PC-9 (cell line): ENCODE measurements at regions not wholly inside any gene's neighbourhood (a gene's known extent, or its start where the extent isn't known, plus 50 kb on each side); places are given as distances from the start of the nearest gene placed in this dataset.
A peak's percentile ranks its signal among the peaks of the same experiment; 100 is the strongest.

Experiments
- BruUV-seq: library from RNA; stranded (reverse); fragments of 400-500 nt; replicated peaks from 2 replicates; lab custom pipeline; 2021; lab: Mats Ljungman, UMichigan
- CTCF ChIA-PET: fragments of 300-600 bp; sonication (Branson Sonifier 250); formaldehyde crosslinking; loops from one replicate; lab custom pipeline; 2022; ENCODE audit warnings: antibody characterized with exemption; lab: Charles Lee
- POLR2A ChIA-PET: fragments of 300-600 bp; sonication (Branson Sonifier 250); formaldehyde crosslinking; loops from one replicate; lab custom pipeline; 2022; ENCODE audit warnings: antibody characterized with exemption; ENCODE audit not compliant: unreplicated experiment; lab: Charles Lee
- DNase-seq, 2 experiments: peaks; one replicate each; pipeline versions ENCODE4 v3.0.0 to v3.0.0-alpha.2; 2015 to 2022; ENCODE audit warnings: mixed read lengths in 1 of 2
- H2AFZ ChIP-seq: fragments of 200-600 bp; sonication (generic); 2 replicates; pipeline ENCODE4 v1.8.1; 2017; ENCODE audit warnings: antibody characterized with exemption
- H3F3A ChIP-seq: fragments of 200-600 bp; sonication (generic); 2 replicates; pipeline ENCODE4 v1.8.1; 2017; ENCODE audit warnings: antibody characterized with exemption, mild to moderate bottlenecking, low read depth; ENCODE audit not compliant: insufficient read depth
- H3K27ac ChIP-seq: fragments of 200-600 bp; sonication (generic); 2 replicates; pipeline ENCODE4 v1.6.1; 2016; ENCODE audit warnings: mixed run types
- H3K27me3 ChIP-seq: fragments of 200-600 bp; sonication (generic); 2 replicates; pipeline ENCODE4 v1.6.1; 2016; ENCODE audit warnings: low read depth, mixed run types; ENCODE audit not compliant: insufficient read depth
- H3K36me3 ChIP-seq: fragments of 200-600 bp; sonication (generic); 2 replicates; pipeline ENCODE4 v1.6.1; 2016; ENCODE audit warnings: low read depth, mixed run types
- H3K4me1 ChIP-seq: fragments of 200-600 bp; sonication (generic); replicated peaks from 2 replicates; pipeline ENCODE4 v1.6.1; 2016; ENCODE audit warnings: mixed run types; ENCODE audit not compliant: insufficient read depth
- H3K4me2 ChIP-seq: fragments of 200-600 bp; sonication (generic); 2 replicates; pipeline ENCODE4 v1.6.1; 2017; ENCODE audit warnings: mixed run types
- H3K4me3 ChIP-seq: fragments of 200-600 bp; sonication (generic); 2 replicates; pipeline ENCODE4 v1.6.1; 2016; ENCODE audit warnings: mixed run types
- H3K79me2 ChIP-seq: fragments of 200-600 bp; sonication (generic); 2 replicates; pipeline ENCODE4 v1.6.1; 2017; ENCODE audit warnings: low read depth, mixed run types
- H3K9me2 ChIP-seq: fragments of 200-600 bp; sonication (generic); 2 replicates; pipeline ENCODE4 v1.8.1; 2017; ENCODE audit warnings: mild to moderate bottlenecking; ENCODE audit not compliant: insufficient read depth
- H3K9me3 ChIP-seq: fragments of 200-600 bp; sonication (generic); 2 replicates; pipeline ENCODE4 v1.8.1; 2016; ENCODE audit warnings: low read depth; ENCODE audit not compliant: insufficient read depth
- H4K20me1 ChIP-seq: fragments of 200-600 bp; sonication (generic); 2 replicates; pipeline ENCODE4 v1.8.1; 2017; ENCODE audit not compliant: insufficient read depth
- EZH2 ChIP-seq: fragments of 200-600 bp; sonication (generic); IDR thresholded peaks from 2 replicates; pipeline ENCODE4 v1.8.0; 2017; ENCODE audit warnings: antibody characterized with exemption, low read depth
- intact Hi-C: fragments of 100-400 bp; cut with micrococcal nuclease; formaldehyde crosslinking; loops from one replicate; pipeline ENCODE4 v1.10.0; 2022; ENCODE audit not compliant: unreplicated experiment
- TF ChIP-seq, protein P1 (sequence below): fragments of 200-600 bp; sonication (generic); conservative IDR thresholded peaks from 2 replicates; pipeline ENCODE4 v1.6.1; 2017; ENCODE audit warnings: mixed run types, antibody characterized with exemption, mild to moderate bottlenecking, moderate library complexity

DNA sequence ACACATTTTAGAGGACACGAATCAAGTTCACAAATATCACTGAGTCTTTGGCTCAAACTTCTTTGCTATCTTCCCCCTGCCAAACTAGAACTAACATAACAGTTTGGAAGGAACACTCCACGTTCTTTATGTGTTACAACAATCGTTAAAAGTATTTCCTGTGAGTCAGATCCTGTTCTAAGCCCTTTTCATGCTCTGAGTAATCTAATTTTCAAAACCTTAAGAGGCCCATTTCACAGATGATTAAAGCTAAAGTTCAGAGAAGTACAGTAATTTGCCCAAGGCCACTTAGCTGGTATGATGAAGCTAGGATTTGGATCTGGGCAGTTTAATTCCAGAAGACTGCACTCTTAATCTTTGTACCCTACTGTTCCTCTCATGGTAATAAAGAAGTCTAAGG, 854.4 kb upstream of the INTU start:
- Histone ChIP-seq H2AFZ (no peak overlapping the region), H3K27me3 (no peaks in the 10 kb centered on the region), H3K4me3 (no peak overlapping the region), H3K9me2 (peaks cover 7% of the 10 kb centered on the region), H3F3A (no peaks in the 10 kb centered on the region), H3K36me3 (no peaks in the 10 kb centered on the region), H3K9me3 (0 out of 2 replicates have a peak, but pooled peaks cover 3% of the 10 kb centered on the region), H3K4me2 (no peak overlapping the region), H4K20me1 (no peaks in the 10 kb centered on the region), H3K27ac (no peak overlapping the region), H3K4me1 (no peaks in the 10 kb centered on the region), H3K79me2 (no peaks in the 10 kb centered on the region)
- TF ChIP-seq, protein P1, sequence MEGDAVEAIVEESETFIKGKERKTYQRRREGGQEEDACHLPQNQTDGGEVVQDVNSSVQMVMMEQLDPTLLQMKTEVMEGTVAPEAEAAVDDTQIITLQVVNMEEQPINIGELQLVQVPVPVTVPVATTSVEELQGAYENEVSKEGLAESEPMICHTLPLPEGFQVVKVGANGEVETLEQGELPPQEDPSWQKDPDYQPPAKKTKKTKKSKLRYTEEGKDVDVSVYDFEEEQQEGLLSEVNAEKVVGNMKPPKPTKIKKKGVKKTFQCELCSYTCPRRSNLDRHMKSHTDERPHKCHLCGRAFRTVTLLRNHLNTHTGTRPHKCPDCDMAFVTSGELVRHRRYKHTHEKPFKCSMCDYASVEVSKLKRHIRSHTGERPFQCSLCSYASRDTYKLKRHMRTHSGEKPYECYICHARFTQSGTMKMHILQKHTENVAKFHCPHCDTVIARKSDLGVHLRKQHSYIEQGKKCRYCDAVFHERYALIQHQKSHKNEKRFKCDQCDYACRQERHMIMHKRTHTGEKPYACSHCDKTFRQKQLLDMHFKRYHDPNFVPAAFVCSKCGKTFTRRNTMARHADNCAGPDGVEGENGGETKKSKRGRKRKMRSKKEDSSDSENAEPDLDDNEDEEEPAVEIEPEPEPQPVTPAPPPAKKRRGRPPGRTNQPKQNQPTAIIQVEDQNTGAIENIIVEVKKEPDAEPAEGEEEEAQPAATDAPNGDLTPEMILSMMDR, result no peak
- no peak for TF ChIP-seq EZH2
- DNase-seq, result no peak
- POLR2A ChIA-PET, result no interaction called here
- CTCF ChIA-PET, result no interaction called here
- no TSS peak for BruUV-seq
- intact Hi-C loops, result no loop called here

GRCh38 chr4:126779001-126779400, 853.8 kb upstream of the INTU start:
- intact Hi-C loops, result no loop called here
- CTCF ChIA-PET, result no interaction called here
- POLR2A ChIA-PET, result no interaction called here

DNA sequence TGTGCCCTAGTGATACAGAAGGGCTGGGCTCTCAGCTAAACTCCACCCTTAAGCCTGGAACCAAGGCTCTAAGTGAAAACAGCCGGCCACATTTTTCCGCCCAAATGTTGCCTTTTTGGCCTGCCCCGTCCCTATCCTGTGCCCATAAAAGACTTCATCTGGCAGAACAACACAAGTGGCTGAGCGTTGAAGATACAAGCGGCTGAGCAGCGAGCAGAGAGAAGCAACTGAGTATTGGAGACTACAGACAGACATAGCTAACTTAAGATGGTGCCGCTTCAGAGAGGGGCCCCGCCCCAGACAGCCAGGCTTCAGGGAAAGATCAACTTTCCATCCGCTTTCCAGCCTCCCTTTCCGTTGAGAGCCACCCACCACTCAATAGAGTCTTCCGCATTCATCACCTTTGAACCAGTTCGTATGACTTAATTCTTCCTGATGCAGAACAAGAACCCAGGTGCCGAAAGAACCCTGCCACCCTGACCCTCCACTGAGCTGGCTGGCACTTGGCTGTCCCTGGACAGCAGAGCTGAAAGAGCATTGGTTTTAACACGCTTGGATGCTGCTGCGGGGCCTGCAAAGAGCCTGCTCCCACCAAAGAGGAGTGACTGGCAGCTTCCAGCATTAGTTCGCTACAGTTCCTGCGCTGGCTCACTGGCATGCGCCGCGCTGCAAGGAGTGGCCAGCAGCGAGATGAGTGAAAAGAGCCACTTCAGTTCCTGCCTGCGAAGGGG, 853.2 kb upstream of the INTU start:
- Histone ChIP-seq H3K27ac (no peak overlapping the region), H2AFZ (peak overlapping the region; percentile 44; the same call in 1 of the 2 replicates), H3K9me3 (no peaks in the 10 kb centered on the region), H3K27me3 (no peaks in the 10 kb centered on the region), H3K4me3 (no peak overlapping the region), H3K36me3 (no peaks in the 10 kb centered on the region), H3K79me2 (no peaks in the 10 kb centered on the region), H3K4me1 (no peaks in the 10 kb centered on the region), H3K9me2 (peaks cover 7% of the 10 kb centered on the region), H3K4me2 (no peak overlapping the region), H3F3A (no peaks in the 10 kb centered on the region), H4K20me1 (no peaks in the 10 kb centered on the region)
- no TSS peak for BruUV-seq
- intact Hi-C loops, result no loop called here
- ChIA-PET CTCF (no interaction called here), POLR2A (no interaction called here)
- DNase-seq, result peak in 1 of 2 experiments; percentile 15
- TF ChIP-seq, protein P1, result no peak
- no peak for TF ChIP-seq EZH2

More at GRCh38 chr4:126779001-126779400, 853.8 kb upstream of the INTU start:
- BruUV-seq, result no TSS peak
- peaks cover 11% of the 10 kb centered on the region for H3K9me2 ChIP-seq
- H3K36me3 ChIP-seq, result no peaks in the 10 kb centered on the region
- H3K27me3 ChIP-seq, result no peaks in the 10 kb centered on the region
- no peaks in the 10 kb centered on the region for H3K4me1 ChIP-seq
- H3K9me3 ChIP-seq, result 0 out of 2 replicates have a peak, but pooled peaks cover 1% of the 10 kb centered on the region
- no peak overlapping the region for H3K4me2 ChIP-seq
- H4K20me1 ChIP-seq, result no peaks in the 10 kb centered on the region
- H3K4me3 ChIP-seq, result no peak overlapping the region
- TF ChIP-seq, protein P1, result no peak
- TF ChIP-seq EZH2, result no peak
- H3K27ac ChIP-seq, result no peak overlapping the region
- DNase-seq, result no peak
- H2AFZ ChIP-seq, result no peak overlapping the region
- H3K79me2 ChIP-seq, result no peaks in the 10 kb centered on the region
- no peaks in the 10 kb centered on the region for H3F3A ChIP-seq
